A673 (cell line): ENCODE measurements at regions not wholly inside any gene's neighbourhood (a gene's known extent, or its start where the extent isn't known, plus 50 kb on each side); places are given as distances from the start of the nearest gene placed in this dataset.

ENCODE experiments used
- CTCF ChIP-seq: fragments of 300-800, 200-600 bp; sonication (generic); conservative IDR thresholded peaks from 2 replicates; pipeline ENCODE4 v1.5.1; 2017; ENCODE audit warnings: low read depth, mild to moderate bottlenecking, antibody characterized with exemption, low read length, moderate library complexity, mixed read lengths
- EZH2 ChIP-seq: fragments of 200-600 bp; sonication (generic); IDR thresholded peaks from 2 replicates; pipeline ENCODE4 v1.6.1; 2017; ENCODE audit warnings: borderline replicate concordance, low read depth, mild to moderate bottlenecking, mixed read lengths, antibody characterized with exemption, low read length; ENCODE audit not compliant: poor library complexity, severe bottlenecking

- no peak for TF ChIP-seq CTCF
- no peak for TF ChIP-seq EZH2
These were observed 172.7 kb downstream of the ANAPC1 start for GRCh38 chr2:111711270-111711669.
